ENCODE measurements at regions not wholly inside any gene's neighbourhood (a gene's known extent, or its start where the extent isn't known, plus 50 kb on each side); places are given as distances from the start of the nearest gene placed in this dataset.
"Not testable (repeated sequence)": the region's sequence is repeated elsewhere in the genome, so short reads cannot be mapped to it uniquely, and the experiment has no call there.

DNA sequence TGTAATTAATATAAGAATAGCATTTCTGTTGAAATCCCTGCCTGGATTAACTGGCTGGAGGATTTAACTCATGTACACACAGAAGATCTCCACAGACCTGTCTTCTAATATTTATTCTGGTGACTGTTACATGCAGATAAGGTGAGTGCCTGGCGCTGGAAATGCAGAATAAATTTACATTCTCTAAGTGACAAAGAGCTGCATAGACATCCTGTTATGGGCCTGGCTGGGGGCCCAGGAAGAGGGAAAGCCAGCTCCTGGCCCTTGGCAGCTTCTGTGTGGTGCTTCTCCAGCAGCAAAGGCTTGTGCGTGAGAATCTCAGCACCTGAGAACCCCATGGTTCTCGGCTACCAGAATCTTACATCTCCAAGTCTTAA is 446.6 kb downstream of the PTPRU start:
- H3K4me3 ChIP-seq (ENCODE audit: low read depth, low read length), result no peak overlapping the region
- TF ChIP-seq CTCF (IDR thresholded peaks at IDR 0.05; ENCODE audit: low read depth, low read length), result no peak
- TF ChIP-seq POLR2A (IDR thresholded peaks at IDR 0.05; ENCODE audit: extremely low read depth, insufficient read length), result no peak
- no peak for TF ChIP-seq MYC (IDR thresholded peaks at IDR 0.05; ENCODE audit: low read depth, low read length)
- TF ChIP-seq MAX (IDR thresholded peaks at IDR 0.05; ENCODE audit: low read depth, low read length), result no peak
- DNase-seq (ENCODE audit: low read depth), result no peak

DNA sequence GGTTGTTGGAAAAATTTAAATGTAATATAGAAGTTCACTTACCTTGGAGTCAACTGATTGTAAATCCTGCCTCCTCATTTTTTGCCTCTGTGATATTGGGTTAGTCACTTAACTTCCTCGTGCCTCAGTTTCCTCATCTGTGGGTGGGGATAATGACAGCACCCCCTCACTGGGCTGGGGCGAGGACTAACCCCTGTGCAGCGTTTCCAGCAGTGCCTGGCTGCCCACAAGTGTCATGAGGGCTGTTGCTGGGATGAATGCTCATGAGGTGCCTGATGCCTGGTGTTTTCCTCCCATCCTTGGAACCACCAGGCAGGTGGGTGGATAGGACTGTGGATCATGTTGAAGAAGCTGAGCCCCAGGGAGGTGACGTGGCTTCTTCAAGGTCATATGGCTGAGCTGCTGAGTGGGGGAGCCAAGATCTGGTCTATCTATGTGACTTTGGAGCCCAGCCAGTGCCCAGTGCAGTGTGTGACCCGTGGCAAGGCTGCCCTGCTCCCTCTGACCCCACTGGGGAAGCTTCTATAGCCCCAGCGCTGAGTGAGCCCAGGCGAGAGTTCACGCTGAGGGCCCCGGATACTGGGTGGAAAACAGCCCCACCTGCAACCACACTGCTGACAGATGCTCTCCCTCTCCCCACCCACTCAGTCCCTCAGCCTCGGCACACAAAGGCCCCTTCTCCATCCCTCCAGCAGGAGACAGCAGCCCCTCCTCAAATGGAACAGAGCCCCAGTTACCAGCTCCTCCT is 446.0 kb downstream of the PTPRU start:
- no peak for DNase-seq (ENCODE audit: low read depth)
- no peak for TF ChIP-seq MAX (IDR thresholded peaks at IDR 0.05; ENCODE audit: low read depth, low read length)
- no peak for TF ChIP-seq CTCF (IDR thresholded peaks at IDR 0.05; ENCODE audit: low read depth, low read length)
- no peak for TF ChIP-seq MYC (IDR thresholded peaks at IDR 0.05; ENCODE audit: low read depth, low read length)
- no peak for TF ChIP-seq POLR2A (IDR thresholded peaks at IDR 0.05; ENCODE audit: extremely low read depth, insufficient read length)
- H3K4me3 ChIP-seq (ENCODE audit: low read depth, low read length), result no peak overlapping the region

DNA sequence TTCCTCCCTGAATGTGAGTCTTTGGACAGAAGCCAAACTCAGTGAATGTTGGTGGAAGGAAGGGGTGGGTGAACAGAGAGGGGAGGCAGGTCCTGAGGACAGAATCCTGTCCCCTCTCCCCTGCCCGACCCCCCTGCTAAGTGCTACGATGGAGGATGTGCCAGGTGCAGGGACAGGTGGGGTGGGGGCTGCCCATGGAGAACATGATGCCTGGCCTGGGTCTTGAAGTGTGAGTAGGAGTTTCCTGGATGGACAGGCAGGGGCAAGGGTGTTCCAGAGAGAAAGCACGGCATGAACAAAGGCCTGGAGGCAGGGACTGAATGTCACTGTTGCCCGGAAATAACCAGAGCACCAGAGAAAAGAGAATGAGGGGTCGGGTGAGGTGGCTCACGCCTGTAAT is 445.1 kb downstream of the PTPRU start:
- H3K4me3 ChIP-seq (ENCODE audit: low read depth, low read length); DNase-seq (ENCODE audit: low read depth): not testable (repeated sequence)

DNA sequence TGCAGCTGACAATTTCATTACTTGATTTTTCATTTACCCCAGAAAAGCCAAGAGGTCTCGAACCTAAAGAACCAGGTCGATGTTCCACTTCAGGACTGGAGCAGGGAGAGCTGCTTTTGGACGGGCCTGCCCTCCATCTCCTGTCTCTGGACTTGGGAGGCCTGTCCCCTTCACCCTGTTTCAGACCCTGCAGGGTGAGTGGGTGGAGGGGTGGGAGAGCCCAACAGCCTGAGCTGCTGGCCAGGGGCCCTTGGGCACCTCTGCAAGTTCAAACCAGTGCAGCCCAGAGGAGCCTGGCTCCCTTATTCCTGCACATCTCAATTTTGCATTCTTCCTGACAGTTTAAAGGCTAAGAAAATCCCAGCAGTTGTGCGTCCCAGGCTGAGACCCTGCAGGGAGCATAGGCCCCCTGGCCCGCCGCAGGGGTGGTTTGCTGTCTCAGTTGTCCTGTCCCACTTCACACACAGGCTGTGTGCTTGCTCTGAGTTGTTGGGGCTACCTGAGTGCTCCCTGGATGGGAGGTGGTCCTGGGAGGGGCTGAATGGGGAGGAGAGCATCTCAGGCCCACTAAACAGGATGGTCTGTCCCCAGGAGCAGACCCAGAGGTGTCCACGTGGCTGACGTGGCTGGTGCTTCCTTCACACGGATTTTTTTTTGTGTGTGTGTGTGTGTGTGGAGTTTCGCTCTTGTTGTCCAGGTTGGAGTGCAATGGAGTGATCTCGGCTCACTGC is 443.7 kb downstream of the PTPRU start:
- no peak overlapping the region for H3K4me3 ChIP-seq (ENCODE audit: low read depth, low read length)
- no peak for DNase-seq (ENCODE audit: low read depth)
- TF ChIP-seq MAX (IDR thresholded peaks at IDR 0.05; ENCODE audit: low read depth, low read length) (no peak), MYC (IDR thresholded peaks at IDR 0.05; ENCODE audit: low read depth, low read length) (no peak), POLR2A (IDR thresholded peaks at IDR 0.05; ENCODE audit: extremely low read depth, insufficient read length) (no peak), CTCF (IDR thresholded peaks at IDR 0.05; ENCODE audit: low read depth, low read length) (no peak)

- DNase-seq (ENCODE audit: low read depth), result no peak
- H3K4me3 ChIP-seq (ENCODE audit: low read depth, low read length), result no peak overlapping the region
- TF ChIP-seq MAX (IDR thresholded peaks at IDR 0.05; ENCODE audit: low read depth, low read length) (no peak), MYC (IDR thresholded peaks at IDR 0.05; ENCODE audit: low read depth, low read length) (no peak), CTCF (IDR thresholded peaks at IDR 0.05; ENCODE audit: low read depth, low read length) (no peak), POLR2A (IDR thresholded peaks at IDR 0.05; ENCODE audit: extremely low read depth, insufficient read length) (no peak)
Measured at GRCh38 chr1:29679316-29679715, 443.0 kb downstream of the PTPRU start.

All from NB4 (cell line).